LHCN-M2 (cell line): ENCODE measurements at regions not wholly inside any gene's neighbourhood (a gene's known extent, or its start where the extent isn't known, plus 50 kb on each side); places are given as distances from the start of the nearest gene placed in this dataset.

Experiments
- DNase-seq: peaks from one replicate; pipeline ENCODE4 v3.0.0-alpha.2; 2012; ENCODE audit warnings: low read depth

GRCh38 chr3:115325539-115325938 lies 178.5 kb upstream of the ZBTB20 start:
- peak; percentile 56 for DNase-seq

DNA sequence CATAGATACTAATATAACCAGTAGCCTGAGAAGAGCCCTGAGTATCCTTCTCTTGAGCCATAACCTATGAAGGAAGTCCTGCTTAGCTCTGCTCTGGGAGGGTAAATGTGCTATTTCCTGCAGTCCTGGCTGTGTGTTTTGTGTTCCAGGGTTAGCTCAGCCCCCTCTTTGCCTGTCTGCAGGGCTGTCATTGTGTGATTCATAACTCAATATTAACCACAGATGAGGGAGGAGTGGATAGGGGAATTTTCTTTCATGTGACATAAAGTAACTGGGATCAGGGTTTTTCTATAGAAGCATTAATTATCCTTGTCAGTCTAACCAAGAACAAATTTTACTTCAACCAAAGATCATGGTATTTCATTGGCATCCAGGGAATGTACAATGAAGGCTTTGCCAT lies 183.3 kb upstream of the ZBTB20 start:
- peak; percentile 72 for DNase-seq

DNA sequence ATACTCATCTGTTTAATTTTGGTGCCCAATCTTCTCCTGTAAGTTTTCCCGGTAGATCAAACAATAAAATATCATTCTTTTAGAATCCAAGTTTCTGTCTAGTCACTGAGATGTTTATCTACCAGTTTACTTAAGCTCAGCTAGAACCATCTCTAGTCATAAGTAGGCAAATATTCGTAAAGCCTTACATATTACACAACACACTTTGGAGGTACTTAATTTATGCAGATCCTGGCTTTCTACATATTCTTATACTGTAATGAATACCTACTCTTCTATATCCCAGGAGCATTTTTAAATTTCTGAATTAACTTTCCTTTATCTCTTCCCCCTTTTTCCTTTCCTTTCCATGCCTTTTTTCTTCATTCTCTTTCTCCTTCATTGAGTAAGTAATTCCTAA lies 185.9 kb upstream of the ZBTB20 start:
- no peak for DNase-seq

DNA sequence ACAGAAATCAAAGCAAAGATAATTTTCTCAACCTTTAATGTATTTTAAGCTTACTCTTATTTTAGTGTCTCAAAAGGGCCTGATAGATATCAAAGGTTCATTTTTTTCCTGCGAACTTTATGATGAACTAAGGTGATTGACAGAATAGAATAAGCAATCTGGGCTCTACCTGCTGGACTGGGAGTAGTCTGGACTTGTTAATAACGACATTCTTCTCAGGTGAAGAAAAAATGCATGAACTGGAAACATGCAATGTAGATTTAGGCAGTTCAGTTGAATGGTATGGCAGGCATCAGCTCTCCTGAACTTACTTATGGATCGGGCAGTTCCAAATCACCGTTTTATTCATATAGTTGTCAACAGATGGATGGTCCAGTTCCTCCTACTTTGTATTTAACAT lies 189.7 kb upstream of the ZBTB20 start:
- DNase-seq = no peak

DNA sequence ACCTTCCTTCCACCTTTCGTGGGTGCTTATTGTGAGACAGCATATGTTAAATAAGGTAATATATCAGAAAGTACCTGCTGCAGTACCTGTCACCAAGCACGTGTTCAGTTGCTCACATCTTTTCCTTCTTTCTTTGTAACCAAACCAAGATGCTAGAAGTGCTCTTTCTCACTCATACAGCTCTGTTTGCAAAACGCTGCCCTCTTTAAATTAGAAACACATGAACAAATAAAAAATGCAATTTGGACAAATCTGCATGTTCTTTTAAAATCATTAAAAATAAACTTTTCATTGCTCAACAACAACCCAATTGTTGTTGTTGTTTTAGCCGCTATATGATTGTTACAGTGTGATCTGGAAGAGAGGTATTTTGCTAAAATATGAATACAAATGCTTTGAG lies 193.5 kb upstream of the ZBTB20 start:
- DNase-seq = no peak

- DNase-seq = peak; percentile 74
These were observed 194.1 kb upstream of the ZBTB20 start for GRCh38 chr3:115341208-115341607.

GRCh38 chr3:115347737-115348136 lies 200.6 kb upstream of the ZBTB20 start:
- no peak for DNase-seq

DNA sequence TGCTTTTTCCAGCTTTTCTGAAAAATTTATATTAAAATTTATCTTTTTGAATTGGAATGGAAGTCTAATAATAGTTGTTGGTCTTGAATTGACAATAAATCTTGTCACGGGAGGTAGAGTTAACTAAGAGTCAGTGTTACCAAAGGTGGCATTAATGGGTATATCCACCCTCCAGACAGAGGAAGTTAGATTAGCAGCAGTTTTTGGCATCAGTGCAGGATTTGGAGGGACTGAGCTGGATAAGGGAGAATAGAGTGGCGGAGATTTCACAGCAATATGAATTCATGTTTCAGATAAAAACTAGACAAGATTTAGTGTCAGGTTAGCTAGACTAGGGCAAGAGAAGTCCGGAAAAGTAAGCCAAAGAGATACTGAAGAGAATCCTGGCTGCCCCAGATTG lies 201.3 kb upstream of the ZBTB20 start:
- no peak for DNase-seq

- DNase-seq = no peak
These were observed 202.1 kb upstream of the ZBTB20 start for GRCh38 chr3:115348951-115349745.

- DNase-seq = peak; percentile 20
These were observed 203.5 kb upstream of the ZBTB20 start for GRCh38 chr3:115350606-115351005.

DNA sequence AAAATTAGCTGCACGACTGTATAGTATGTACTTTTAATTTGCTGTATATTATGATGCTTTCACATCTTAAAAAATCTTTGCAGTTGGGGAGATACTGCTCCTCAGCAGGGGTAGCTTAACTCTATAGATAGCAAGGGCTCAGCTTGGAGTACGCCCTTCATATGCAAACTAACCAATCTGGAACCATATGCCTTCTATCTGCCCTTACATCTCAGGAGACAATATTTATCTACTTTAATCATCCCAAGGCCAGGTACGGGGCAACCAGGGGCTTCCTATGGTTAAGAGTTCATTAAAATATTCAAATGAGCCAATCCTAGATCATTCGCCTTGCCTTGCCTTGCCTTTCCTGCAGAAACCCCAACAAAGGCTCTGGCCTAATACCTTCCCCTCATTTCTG lies 204.1 kb upstream of the ZBTB20 start:
- DNase-seq = no peak

GRCh38 chr3:115354010-115354409 lies 206.9 kb upstream of the ZBTB20 start:
- no peak for DNase-seq

DNA sequence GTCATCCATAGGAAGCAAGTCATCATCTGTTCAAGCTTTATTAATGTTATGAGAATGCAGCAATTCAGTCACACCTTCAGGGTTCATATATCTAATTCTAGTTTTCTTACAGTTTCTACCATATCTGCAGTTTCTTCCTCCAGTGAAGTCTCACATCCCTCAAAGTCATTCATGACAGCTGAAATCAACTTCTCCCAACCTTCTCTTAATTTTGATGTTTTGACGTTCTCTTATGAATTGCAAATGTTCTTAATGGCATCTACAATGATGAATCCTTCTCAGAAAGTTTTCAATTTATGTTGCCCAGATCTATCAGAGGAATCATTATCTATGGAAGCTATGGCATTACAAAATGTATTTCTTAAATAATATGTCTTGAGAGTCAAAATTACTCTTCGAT lies 210.4 kb upstream of the ZBTB20 start:
- no peak for DNase-seq

GRCh38 chr3:115359536-115359935 lies 212.4 kb upstream of the ZBTB20 start:
- no peak for DNase-seq

GRCh38 chr3:115361806-115362205 lies 214.7 kb upstream of the ZBTB20 start:
- no peak for DNase-seq

GRCh38 chr3:115363071-115363470 lies 216.0 kb upstream of the ZBTB20 start:
- peak; percentile 48 for DNase-seq

DNA sequence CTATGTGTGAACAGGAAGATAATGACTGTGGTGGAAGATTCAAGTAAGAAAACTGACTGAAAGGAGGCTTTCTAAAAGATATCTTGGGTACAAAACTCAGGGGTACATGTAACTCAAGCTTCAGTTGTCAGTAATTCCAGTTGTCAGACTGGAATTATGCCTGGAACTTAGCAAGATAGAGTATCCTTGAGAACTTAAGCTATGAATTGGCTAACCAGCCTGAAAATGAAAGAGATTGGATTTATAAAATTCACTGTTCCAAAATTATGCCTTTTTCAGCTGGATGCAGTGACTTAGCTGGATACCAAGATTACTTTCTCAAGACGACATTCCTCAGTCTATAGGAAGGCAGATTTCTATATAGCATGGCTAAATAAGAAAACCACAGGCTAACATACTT lies 221.9 kb upstream of the ZBTB20 start:
- no peak for DNase-seq

- DNase-seq = no peak
These were observed 228.3 kb upstream of the ZBTB20 start for GRCh38 chr3:115375362-115375761.

DNA sequence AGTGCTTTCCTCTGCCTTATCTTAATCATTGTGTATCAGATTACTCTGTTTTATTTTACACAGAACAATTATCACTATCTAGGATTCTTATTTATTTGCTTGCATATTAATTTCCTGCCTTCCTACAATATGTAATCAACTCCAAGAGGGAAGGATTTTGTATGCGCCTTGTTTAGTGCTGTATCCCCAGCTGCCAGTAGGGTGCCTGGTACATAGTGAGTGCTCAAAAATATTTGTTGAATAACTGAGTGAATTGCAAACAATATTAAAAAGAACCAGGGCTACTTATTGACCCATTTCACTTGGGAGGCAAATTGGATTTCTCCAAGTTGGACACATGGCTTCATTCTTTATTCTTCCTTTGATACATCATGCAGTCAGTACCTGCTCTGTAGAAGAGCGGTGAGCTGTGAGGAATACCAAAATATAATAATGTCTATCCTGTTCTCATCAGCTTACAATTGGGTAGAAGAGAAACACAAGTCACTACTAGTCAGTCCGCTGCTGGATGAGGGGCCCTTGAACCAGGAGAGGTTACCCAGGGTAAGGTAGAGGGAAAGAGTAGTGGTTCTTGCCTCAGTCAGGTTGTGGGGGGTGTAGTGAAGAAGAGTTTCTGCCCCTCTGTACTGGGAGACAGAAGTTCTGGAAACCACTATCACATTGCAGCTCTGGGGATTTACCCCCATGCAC lies 233.9 kb upstream of the ZBTB20 start:
- DNase-seq = no peak

DNA sequence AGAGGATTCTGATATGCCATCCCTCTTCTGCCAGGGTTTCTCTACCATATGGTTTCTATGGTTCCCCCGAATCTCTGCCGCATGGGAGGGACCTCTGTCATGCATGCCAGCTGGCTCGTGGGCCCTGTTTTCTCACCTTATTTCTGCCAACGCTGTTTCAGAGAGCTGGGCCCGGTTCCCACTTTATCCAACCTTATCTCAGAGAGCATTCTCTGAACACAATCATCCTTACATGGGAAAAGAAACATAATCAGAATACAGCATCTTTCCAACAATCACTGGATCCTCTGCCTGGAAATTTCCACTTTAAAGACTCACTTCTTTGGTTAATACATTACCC lies 234.5 kb upstream of the ZBTB20 start:
- no peak for DNase-seq

DNA sequence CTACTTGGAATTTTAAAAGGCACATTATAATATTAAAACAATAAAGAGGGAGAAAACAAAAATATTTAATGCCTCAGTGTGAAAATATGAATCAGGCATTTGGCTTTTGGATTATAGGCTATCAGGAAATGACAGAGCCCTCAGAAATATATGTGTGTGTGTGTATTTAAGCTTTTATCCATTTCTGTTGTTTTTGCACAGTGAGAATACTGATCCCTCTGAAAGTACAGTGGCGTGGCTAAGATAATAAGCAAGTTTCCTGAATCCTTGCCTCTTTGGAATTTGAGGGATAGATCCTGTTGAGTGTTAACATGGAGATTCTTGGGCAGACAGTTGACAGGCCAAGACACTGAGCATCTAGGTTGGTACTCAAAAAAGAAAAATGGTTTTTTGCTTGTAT lies 234.8 kb upstream of the ZBTB20 start:
- DNase-seq = no peak

- DNase-seq = peak; percentile 34
These were observed 237.3 kb upstream of the ZBTB20 start for GRCh38 chr3:115384381-115384780.
